ENCODE measurements at regions not wholly inside any gene's neighbourhood (a gene's known extent, or its start where the extent isn't known, plus 50 kb on each side); places are given as distances from the start of the nearest gene placed in this dataset.

DNA sequence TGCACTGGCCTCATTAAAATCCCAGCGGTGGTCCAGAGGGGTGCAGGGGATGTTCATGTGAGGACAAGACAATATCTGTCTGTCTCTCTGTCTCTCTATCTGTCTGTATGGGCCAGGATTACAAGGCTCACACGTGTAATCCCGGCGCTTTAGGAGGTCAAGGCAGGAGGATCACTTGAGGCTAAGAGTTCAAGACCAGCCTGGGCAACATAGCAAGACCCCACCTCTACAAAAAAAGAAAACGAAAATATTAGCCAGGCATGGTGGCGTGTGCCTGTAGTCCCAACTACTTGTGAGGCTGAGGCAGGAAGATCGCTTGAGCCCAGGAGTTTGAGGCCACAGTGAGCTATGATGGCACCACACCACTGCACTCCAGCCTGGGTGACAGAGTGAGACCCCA is 117.1 kb downstream of the PHETA1 start:
- no peaks in the 10 kb centered on the region for H3K36me3 ChIP-seq (ENCODE audit: control insufficient read depth, insufficient read depth, low read length)
- TF ChIP-seq, protein P1, sequence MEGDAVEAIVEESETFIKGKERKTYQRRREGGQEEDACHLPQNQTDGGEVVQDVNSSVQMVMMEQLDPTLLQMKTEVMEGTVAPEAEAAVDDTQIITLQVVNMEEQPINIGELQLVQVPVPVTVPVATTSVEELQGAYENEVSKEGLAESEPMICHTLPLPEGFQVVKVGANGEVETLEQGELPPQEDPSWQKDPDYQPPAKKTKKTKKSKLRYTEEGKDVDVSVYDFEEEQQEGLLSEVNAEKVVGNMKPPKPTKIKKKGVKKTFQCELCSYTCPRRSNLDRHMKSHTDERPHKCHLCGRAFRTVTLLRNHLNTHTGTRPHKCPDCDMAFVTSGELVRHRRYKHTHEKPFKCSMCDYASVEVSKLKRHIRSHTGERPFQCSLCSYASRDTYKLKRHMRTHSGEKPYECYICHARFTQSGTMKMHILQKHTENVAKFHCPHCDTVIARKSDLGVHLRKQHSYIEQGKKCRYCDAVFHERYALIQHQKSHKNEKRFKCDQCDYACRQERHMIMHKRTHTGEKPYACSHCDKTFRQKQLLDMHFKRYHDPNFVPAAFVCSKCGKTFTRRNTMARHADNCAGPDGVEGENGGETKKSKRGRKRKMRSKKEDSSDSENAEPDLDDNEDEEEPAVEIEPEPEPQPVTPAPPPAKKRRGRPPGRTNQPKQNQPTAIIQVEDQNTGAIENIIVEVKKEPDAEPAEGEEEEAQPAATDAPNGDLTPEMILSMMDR (IDR thresholded peaks at IDR 0.05; ENCODE audit: insufficient read depth, low read length, poor library complexity, severe bottlenecking) = no peak
- DNase-seq (ENCODE audit: extremely low read depth, insufficient read length) = no peak
- H3K27me3 ChIP-seq (replicated peaks; ENCODE audit: control insufficient read depth, insufficient read depth, low read length) = no peaks in the 10 kb centered on the region; the same call in none of the 2 replicates
- H3K4me3 ChIP-seq (replicated peaks; ENCODE audit: low read depth, low read length) = no peak overlapping the region

DNA sequence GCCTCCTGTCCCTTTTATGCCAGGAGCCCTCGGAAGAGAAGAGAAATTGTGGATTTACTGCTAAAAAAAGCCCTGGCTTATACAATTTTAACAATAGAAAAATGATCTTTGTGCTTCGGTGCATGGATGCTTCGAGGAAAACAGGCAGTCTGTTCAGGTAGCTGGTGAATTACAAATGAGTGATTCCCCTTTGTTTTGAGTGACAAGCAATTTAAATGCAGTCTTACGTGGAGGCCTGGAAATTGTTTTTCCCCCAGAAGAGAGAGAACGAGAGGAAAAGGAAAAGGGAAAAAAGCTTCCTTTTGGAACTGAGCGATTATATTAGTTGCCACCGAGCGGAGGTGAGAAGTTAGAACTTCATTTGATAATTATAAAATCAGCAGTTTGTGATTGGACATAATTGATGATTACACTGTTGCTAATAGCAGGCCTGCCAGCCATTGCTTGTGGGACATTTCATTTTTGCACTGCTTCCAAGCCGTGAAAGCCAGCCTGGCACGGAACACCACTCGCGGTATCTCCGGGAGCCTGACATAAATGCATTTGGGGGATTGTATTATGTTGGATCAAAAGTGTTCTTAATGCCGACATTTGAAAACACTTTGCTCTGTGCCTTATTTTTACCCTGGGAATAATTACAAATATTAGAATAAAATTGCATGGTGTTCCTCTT is 117.7 kb downstream of the PHETA1 start:
- Histone ChIP-seq H3K36me3 (ENCODE audit: control insufficient read depth, insufficient read depth, low read length) (no peaks in the 10 kb centered on the region), H3K27me3 (replicated peaks; ENCODE audit: control insufficient read depth, insufficient read depth, low read length) (no peaks in the 10 kb centered on the region; the same call in none of the 2 replicates), H3K4me3 (replicated peaks; ENCODE audit: low read depth, low read length) (no peak overlapping the region)
- DNase-seq (ENCODE audit: extremely low read depth, insufficient read length) = no peak
- TF ChIP-seq, protein P1 (IDR thresholded peaks at IDR 0.05; ENCODE audit: insufficient read depth, low read length, poor library complexity, severe bottlenecking) = no peak

DNA sequence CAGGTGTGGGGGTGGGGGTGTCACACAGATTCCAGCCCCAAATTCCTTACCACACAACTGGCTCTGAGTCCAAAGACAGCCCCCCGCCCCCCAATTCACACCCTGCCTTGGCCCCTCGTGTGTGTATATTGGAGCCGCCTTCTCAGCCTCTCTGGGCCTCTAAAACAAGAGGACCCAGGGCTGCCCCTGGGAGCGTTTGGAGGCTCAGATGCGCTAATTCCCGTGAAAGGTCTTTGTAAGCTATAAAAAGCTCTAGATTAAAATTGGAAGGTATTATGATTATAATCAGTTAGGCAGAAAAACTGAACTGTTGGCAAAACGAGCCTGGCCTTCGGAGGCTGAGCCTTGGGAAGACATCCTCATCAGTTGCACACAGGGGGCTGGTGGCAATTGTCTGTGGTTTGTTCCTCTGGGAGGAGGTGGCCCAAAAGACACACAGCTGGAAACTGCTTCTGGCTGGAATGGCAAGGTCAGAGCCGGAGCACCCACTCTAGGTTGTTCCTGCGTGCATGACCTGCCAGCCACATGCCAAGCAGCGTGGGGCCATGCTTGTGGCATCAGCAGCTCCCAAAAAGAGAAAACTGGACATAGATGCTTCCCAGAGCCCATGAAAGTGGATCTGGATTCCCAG is 118.5 kb downstream of the PHETA1 start:
- TF ChIP-seq, protein P1 (IDR thresholded peaks at IDR 0.05; ENCODE audit: insufficient read depth, low read length, poor library complexity, severe bottlenecking) = no peak
- no peak for DNase-seq (ENCODE audit: extremely low read depth, insufficient read length)
- H3K36me3 ChIP-seq (ENCODE audit: control insufficient read depth, insufficient read depth, low read length) = no peaks in the 10 kb centered on the region
- no peaks in the 10 kb centered on the region; the same call in none of the 2 replicates for H3K27me3 ChIP-seq (replicated peaks; ENCODE audit: control insufficient read depth, insufficient read depth, low read length)
- no peak overlapping the region for H3K4me3 ChIP-seq (replicated peaks; ENCODE audit: low read depth, low read length)

DNA sequence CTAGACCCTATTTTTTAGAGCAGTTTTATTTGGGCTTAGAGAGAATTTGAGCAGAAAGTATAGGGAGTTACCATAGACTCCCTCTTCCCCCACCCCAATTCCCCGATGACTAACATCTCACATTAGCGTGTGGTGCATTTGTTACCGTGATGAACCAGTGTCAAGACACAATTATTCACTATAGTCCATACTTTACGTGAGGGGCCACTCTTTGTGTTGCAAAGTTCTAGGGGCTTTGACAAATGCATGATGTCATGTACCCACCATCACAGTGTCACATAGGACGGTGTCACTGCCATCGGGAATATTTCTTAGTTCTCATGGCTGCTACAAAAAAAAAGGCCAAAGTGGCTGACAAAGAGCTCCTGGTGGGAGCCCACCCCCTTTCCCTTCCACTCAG is 119.1 kb downstream of the PHETA1 start:
- Histone ChIP-seq H3K27me3 (replicated peaks; ENCODE audit: control insufficient read depth, insufficient read depth, low read length) (no peaks in the 10 kb centered on the region; the same call in none of the 2 replicates), H3K4me3 (replicated peaks; ENCODE audit: low read depth, low read length) (no peak overlapping the region), H3K36me3 (ENCODE audit: control insufficient read depth, insufficient read depth, low read length) (no peaks in the 10 kb centered on the region)
- TF ChIP-seq, protein P1 (IDR thresholded peaks at IDR 0.05; ENCODE audit: insufficient read depth, low read length, poor library complexity, severe bottlenecking) = no peak
- DNase-seq (ENCODE audit: extremely low read depth, insufficient read length) = no peak

DNA sequence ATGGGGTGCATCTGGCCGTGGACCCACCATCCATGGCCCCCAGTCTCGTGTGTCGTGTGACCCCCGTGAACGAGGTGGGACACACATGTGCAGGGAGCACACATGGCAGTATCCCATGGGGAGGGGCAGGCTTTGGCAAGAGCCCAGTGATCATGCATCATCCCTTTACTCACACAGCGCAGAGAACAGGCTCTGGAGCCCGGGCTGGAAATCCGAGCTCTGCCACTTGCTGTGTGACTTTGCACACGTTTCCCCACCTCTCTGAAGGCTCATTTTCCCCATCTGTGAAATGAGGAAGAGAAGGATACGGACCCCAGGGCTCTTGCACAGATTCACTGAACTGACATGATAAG is 119.9 kb downstream of the PHETA1 start:
- no peak overlapping the region for H3K4me3 ChIP-seq (replicated peaks; ENCODE audit: low read depth, low read length)

More for the DNA sequence above, 119.9 kb downstream of the PHETA1 start:
- Histone ChIP-seq H3K36me3 (ENCODE audit: control insufficient read depth, insufficient read depth, low read length) (no peaks in the 10 kb centered on the region), H3K27me3 (replicated peaks; ENCODE audit: control insufficient read depth, insufficient read depth, low read length) (no peaks in the 10 kb centered on the region; the same call in none of the 2 replicates)
- TF ChIP-seq, protein P1 (IDR thresholded peaks at IDR 0.05; ENCODE audit: insufficient read depth, low read length, poor library complexity, severe bottlenecking) = no peak
- DNase-seq (ENCODE audit: extremely low read depth, insufficient read length) = no peak

All from GM06990 (cell line).